Activated B cell treated with CpG ODN at 0.5 μM for 24 hours (primary cell): ENCODE measurements at regions not wholly inside any gene's neighbourhood (a gene's known extent, or its start where the extent isn't known, plus 50 kb on each side); places are given as distances from the start of the nearest gene placed in this dataset.

ENCODE experiments used
- ATAC-seq: fragments of 200-7000 bp; cut with Tn5 transposase; one replicate; pipeline ENCODE4 v1.10.0; 2021; ENCODE audit warnings: low read depth, mild to moderate bottlenecking, moderate library complexity
- CTCF ChIA-PET: fragments of 350-600 bp; sonication (Branson Sonifier 250); formaldehyde crosslinking; loops from one replicate; lab custom pipeline; 2021; ENCODE audit warnings: antibody characterized with exemption; lab: Charles Lee
- POLR2A ChIA-PET: fragments of 350-600 bp; sonication (Branson Sonifier 250); formaldehyde crosslinking; loops from one replicate; lab custom pipeline; 2021; ENCODE audit warnings: antibody characterized with exemption; lab: Charles Lee
- DNase-seq: peaks from one replicate; pipeline ENCODE4 v3.0.0; 2022
- H3K27ac Mint-ChIP-seq: one replicate; pipeline ENCODE4 v1.8.0; 2020; ENCODE audit warnings: mixed read lengths
- H3K27me3 Mint-ChIP-seq: one replicate; pipeline ENCODE4 v1.8.0; 2021; ENCODE audit warnings: mixed read lengths
- H3K36me3 Mint-ChIP-seq: one replicate; pipeline ENCODE4 v1.8.0; 2021; ENCODE audit warnings: low read depth, mixed read lengths
- H3K4me1 Mint-ChIP-seq: one replicate; pipeline ENCODE4 v1.8.0; 2021; ENCODE audit warnings: mixed read lengths
- H3K4me3 Mint-ChIP-seq: one replicate; pipeline ENCODE4 v1.8.0; 2020; ENCODE audit warnings: mild to moderate bottlenecking, mixed read lengths
- H3K9me3 Mint-ChIP-seq: one replicate; pipeline ENCODE4 v1.8.0; 2020; ENCODE audit warnings: mixed read lengths
- intact Hi-C: fragments of 100-400 bp; cut with micrococcal nuclease; formaldehyde crosslinking; loops from one replicate; pipeline ENCODE4 v1.15.1; 2024
- TF ChIP-seq, protein P1 (sequence below): fragments of 200-600 bp; IDR thresholded peaks from one replicate; pipeline ENCODE4 v1.8.0; 2022; ENCODE audit warnings: antibody characterized with exemption, mild to moderate bottlenecking

DNA sequence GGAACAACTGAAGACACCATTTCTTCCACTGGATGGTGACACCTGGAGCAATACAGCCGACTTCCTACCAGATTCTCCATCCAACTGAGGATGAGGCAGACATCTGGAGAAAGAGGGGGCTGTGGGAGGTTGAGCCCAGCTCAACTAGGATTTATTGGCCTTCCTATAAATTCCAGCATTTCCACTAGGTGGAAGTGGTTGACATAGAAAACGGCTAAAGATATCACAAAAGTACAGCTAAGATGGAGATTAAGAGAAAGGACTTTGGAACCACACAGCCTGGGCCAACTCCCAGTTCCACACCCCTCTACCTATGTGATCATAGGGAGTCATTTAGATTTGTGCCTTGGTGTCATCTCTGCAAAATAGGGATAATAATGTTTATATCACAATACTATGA is 61.3 kb upstream of the CAV2 start:
- Mint-ChIP-seq H3K4me3 (no peak overlapping the region), H3K36me3 (no peaks in the 10 kb centered on the region), H3K27me3 (peaks cover 3% of the 10 kb centered on the region), H3K9me3 (no peaks in the 10 kb centered on the region), H3K4me1 (no peaks in the 10 kb centered on the region), H3K27ac (no peak overlapping the region)
- POLR2A ChIA-PET, result no interaction called here
- TF ChIP-seq, protein P1, sequence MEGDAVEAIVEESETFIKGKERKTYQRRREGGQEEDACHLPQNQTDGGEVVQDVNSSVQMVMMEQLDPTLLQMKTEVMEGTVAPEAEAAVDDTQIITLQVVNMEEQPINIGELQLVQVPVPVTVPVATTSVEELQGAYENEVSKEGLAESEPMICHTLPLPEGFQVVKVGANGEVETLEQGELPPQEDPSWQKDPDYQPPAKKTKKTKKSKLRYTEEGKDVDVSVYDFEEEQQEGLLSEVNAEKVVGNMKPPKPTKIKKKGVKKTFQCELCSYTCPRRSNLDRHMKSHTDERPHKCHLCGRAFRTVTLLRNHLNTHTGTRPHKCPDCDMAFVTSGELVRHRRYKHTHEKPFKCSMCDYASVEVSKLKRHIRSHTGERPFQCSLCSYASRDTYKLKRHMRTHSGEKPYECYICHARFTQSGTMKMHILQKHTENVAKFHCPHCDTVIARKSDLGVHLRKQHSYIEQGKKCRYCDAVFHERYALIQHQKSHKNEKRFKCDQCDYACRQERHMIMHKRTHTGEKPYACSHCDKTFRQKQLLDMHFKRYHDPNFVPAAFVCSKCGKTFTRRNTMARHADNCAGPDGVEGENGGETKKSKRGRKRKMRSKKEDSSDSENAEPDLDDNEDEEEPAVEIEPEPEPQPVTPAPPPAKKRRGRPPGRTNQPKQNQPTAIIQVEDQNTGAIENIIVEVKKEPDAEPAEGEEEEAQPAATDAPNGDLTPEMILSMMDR, result no peak
- no peak for ATAC-seq
- intact Hi-C loops, result no loop called here
- CTCF ChIA-PET, result no interaction called here
- DNase-seq, result no peak

DNA sequence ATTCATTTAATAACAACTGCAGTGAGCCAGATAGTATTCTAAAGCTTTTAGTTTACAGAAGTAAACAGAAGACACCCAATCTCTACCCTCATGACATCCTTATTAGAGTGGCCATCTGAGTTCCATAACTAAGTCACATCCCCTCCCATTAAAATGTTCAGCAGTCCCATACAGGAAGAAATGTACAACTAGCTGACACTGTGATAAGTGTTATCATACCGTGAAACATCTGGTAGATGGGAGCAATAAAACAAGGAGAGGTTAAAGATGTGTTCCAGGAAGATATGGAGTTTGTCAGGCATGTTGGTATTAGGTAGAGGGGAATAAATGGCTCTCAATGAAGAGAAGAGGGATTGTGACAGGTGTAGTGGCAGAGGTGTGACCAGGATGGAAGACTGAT is 60.5 kb upstream of the CAV2 start:
- TF ChIP-seq, protein P1, result no peak
- H3K27me3 Mint-ChIP-seq, result peaks cover 3% of the 10 kb centered on the region
- no peak for ATAC-seq
- ChIA-PET CTCF (no interaction called here), POLR2A (no interaction called here)
- no peak for DNase-seq
- intact Hi-C loops, result no loop called here
- H3K27ac Mint-ChIP-seq, result no peak overlapping the region
- no peaks in the 10 kb centered on the region for H3K4me1 Mint-ChIP-seq
- H3K9me3 Mint-ChIP-seq, result no peaks in the 10 kb centered on the region
- H3K4me3 Mint-ChIP-seq, result no peak overlapping the region
- H3K36me3 Mint-ChIP-seq, result no peaks in the 10 kb centered on the region

GRCh38 chr7:116439841-116440549 is 59.5 kb upstream of the CAV2 start:
- Mint-ChIP-seq H3K36me3 (no peaks in the 10 kb centered on the region), H3K4me3 (no peak overlapping the region), H3K4me1 (no peaks in the 10 kb centered on the region), H3K27ac (no peak overlapping the region), H3K27me3 (peaks cover 6% of the 10 kb centered on the region), H3K9me3 (no peaks in the 10 kb centered on the region)
- ATAC-seq (no peak), DNase-seq (no peak)
- CTCF ChIA-PET, result no interaction called here
- POLR2A ChIA-PET, result no interaction called here
- intact Hi-C loops, result no loop called here
- TF ChIP-seq, protein P1, result no peak

DNA sequence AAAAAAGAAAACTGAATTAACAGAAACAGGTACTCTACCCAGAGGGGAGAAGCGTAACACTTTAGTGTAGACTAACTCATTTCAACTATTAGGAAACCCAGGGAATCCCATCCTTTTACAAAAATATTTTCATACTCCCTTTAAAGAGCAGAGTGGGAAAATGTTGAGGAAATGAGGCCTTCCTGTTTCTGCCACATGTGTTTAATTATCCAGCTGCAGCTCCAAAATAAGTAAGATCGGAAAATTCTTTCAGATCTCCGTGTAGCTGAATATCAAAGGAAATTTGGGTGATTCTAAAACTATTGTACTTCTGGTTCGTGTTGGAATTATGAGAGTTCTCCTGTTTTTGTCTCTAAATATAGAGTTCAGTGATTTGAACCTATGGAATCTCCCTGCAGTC is 58.0 kb upstream of the CAV2 start:
- no peak overlapping the region for H3K27ac Mint-ChIP-seq
- peaks cover 6% of the 10 kb centered on the region for H3K27me3 Mint-ChIP-seq
- intact Hi-C loops, result no loop called here
- H3K36me3 Mint-ChIP-seq, result no peaks in the 10 kb centered on the region
- ATAC-seq, result no peak
- H3K9me3 Mint-ChIP-seq, result no peaks in the 10 kb centered on the region
- ChIA-PET CTCF (no interaction called here), POLR2A (interaction anchor here (0.6 kb wide), 1 partner anchor 12 kb away, joined by 4 read pairs; no protein-coding TSS in a partner anchor)
- TF ChIP-seq, protein P1, result no peak
- no peaks in the 10 kb centered on the region for H3K4me1 Mint-ChIP-seq
- no peak for DNase-seq
- H3K4me3 Mint-ChIP-seq, result no peak overlapping the region

GRCh38 chr7:116443101-116443523 is 56.4 kb upstream of the CAV2 start:
- ATAC-seq, result no peak
- Mint-ChIP-seq H3K9me3 (no peaks in the 10 kb centered on the region), H3K4me1 (no peaks in the 10 kb centered on the region), H3K36me3 (no peaks in the 10 kb centered on the region), H3K4me3 (no peak overlapping the region), H3K27ac (no peak overlapping the region), H3K27me3 (peaks cover 6% of the 10 kb centered on the region)
- TF ChIP-seq, protein P1, result no peak
- no peak for DNase-seq
- intact Hi-C loops, result no loop called here
- POLR2A ChIA-PET, result no interaction called here
- CTCF ChIA-PET, result no interaction called here
